ENCODE measurements at regions not wholly inside any gene's neighbourhood (a gene's known extent, or its start where the extent isn't known, plus 50 kb on each side); places are given as distances from the start of the nearest gene placed in this dataset.

DNA sequence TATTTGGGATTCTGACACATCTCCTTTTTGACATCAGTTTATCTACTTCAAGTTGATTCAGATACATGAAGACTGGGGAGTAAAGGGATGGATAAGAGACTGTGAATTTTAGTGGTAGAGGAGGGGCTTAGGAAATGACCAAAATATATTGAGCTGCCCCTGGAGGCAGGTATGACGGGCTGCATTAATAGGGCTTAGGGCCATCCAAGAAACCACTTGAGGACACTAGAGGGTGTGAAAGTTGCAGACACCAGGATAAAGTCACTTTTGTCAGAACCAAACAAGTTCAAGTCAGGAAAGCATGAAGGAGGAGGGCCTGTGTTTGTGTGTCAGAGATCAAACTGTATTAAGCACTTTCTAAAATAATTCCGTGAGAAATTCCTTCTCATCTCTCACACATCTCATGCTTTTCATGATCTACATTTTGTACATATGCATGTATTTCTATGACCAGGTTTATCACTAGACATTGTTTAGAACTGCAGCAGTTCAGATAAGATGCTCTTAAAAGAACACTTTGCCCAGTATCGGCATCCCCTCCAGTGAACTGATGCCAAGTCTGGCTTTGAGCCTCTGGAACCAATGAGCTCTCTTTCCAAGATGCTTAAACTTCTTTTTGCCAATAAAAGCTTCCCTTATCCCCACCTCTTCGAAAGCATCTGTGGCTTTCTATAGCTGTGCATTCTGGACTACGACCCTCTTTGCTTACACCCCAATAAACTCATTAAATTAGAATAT is 136.9 kb downstream of the SLC38A1 start:
- H3K9me3 ChIP-seq = no peaks in the 10 kb centered on the region
- no peak for ATAC-seq (ENCODE audit: insufficient number of reproducible peaks, low FRiP score, low read depth)
- no peak overlapping the region for H3K4me3 ChIP-seq
- no peaks in the 10 kb centered on the region for H3K36me3 ChIP-seq
- no peaks in the 10 kb centered on the region for H3K4me1 ChIP-seq (ENCODE audit: control insufficient read depth in 1 of 2, low read depth in 2 of 2)
- TF ChIP-seq, protein P1, sequence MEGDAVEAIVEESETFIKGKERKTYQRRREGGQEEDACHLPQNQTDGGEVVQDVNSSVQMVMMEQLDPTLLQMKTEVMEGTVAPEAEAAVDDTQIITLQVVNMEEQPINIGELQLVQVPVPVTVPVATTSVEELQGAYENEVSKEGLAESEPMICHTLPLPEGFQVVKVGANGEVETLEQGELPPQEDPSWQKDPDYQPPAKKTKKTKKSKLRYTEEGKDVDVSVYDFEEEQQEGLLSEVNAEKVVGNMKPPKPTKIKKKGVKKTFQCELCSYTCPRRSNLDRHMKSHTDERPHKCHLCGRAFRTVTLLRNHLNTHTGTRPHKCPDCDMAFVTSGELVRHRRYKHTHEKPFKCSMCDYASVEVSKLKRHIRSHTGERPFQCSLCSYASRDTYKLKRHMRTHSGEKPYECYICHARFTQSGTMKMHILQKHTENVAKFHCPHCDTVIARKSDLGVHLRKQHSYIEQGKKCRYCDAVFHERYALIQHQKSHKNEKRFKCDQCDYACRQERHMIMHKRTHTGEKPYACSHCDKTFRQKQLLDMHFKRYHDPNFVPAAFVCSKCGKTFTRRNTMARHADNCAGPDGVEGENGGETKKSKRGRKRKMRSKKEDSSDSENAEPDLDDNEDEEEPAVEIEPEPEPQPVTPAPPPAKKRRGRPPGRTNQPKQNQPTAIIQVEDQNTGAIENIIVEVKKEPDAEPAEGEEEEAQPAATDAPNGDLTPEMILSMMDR (IDR thresholded peaks at IDR 0.05) = no peak
- H3K27me3 ChIP-seq (replicated peaks; ENCODE audit: insufficient read depth) = no peaks in the 10 kb centered on the region
- no peak for DNase-seq (ENCODE audit: low spot score)
- H3K27ac ChIP-seq = no peak overlapping the region

DNA sequence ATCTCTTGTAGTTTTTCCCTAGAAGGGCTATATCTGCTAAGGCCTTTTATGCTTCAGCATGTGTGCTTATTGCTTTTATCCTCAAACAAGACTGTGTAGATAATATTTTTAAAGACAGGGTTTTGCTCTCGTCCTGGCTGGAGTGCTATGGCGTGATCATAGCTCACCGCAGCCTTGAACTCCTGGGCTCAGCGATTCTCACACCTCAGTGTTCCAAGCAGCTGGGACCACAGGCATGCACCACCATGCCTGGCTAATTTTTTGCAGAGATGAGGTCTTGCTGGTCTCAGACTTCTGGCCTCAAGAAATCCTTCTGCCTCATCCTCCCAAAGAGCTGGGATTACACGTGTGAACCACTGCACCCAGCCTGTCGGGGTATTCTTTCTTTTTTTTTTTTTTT is 137.3 kb upstream of the SCAF11 start:
- H3K9me3 ChIP-seq = no peaks in the 10 kb centered on the region
- H3K27me3 ChIP-seq (replicated peaks; ENCODE audit: insufficient read depth) = no peaks in the 10 kb centered on the region
- peaks cover 0 to 13% of the 10 kb centered on the region in 2 donors for H3K4me1 ChIP-seq (ENCODE audit: control insufficient read depth in 1 of 2, low read depth in 2 of 2)
- TF ChIP-seq, protein P1 (IDR thresholded peaks at IDR 0.05) = no peak
- no peak for ATAC-seq (ENCODE audit: insufficient number of reproducible peaks, low FRiP score, low read depth)
- DNase-seq (ENCODE audit: low spot score) = no peak
- no peak overlapping the region for H3K4me3 ChIP-seq
- no peaks in the 10 kb centered on the region for H3K36me3 ChIP-seq
- no peak overlapping the region for H3K27ac ChIP-seq

DNA sequence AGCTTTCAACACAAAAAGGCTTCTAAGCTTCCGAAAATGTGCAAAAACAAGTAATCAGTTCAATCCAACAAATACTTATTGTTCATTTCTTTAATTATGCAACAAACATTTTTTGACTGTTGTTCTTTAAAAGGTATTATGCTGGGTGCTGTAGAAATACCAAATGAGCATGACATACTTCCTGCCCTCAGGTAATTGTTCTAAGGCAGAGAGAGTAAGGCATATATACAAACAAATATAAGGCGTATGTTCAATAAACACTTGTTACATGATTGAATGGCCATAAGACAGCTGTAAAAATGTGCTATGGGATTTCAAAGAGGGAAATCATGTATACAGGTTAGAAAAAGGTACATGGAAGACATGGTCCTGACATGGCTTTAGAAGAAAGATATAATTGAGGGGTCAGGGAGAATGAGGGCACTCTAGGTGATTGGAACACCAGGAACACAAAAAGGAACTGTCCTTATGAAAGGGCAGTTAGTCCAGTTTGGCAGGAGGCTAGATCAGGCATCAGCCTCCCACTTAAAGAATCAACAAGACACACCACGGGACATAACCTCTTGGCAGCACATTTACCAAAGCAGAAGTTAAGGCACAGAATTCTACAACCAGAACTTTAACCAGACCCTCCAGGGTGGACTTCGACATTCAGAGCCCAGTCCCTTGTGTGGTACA is 135.8 kb upstream of the SCAF11 start:
- Histone ChIP-seq H3K36me3 (no peaks in the 10 kb centered on the region), H3K27ac (no peak overlapping the region), H3K4me1 (ENCODE audit: control insufficient read depth in 1 of 2, low read depth in 2 of 2) (peaks cover 0 to 13% of the 10 kb centered on the region in 2 donors), H3K4me3 (no peak overlapping the region), H3K27me3 (replicated peaks; ENCODE audit: insufficient read depth) (no peaks in the 10 kb centered on the region), H3K9me3 (no peaks in the 10 kb centered on the region)
- no peak for DNase-seq (ENCODE audit: low spot score)
- TF ChIP-seq, protein P1 (IDR thresholded peaks at IDR 0.05) = no peak
- ATAC-seq (ENCODE audit: insufficient number of reproducible peaks, low FRiP score, low read depth) = no peak

DNA sequence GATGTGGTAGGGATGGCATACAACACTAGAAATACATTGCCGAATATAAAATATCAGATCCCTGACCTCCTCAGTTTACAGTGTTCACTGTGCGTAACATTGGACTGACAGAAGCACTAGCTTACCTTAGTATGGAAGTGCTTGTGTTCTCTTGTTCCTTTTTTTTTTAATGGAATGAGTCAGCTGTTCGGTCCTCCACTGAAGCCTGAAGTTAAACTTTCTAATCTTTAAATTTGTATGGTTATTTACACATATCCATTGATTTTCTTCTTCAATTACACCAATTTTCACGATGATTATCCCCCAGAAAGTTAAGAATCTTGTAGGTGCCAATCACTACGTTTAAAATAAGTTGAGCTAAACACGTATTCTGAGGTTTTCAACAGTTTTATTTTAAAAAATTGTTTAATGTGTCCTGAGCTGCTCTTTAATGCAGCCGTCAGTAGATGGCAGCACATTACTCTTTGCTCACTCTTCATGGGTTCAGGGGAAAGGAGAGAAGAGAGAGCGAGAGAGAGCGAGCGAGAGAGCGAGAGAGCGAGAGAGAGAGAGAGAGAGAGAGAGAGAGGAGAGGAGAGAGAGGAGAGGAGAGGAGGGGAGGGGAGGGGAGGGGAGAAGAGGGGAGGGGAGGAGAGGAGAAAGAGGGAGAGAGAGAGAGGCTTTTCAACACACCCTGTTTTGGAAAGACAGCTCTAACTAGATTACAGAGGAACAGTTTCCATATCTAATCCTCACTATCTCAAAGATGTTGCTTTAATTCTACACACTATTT is 134.7 kb upstream of the SCAF11 start:
- DNase-seq (ENCODE audit: low spot score) (peak; percentile 6), ATAC-seq (ENCODE audit: insufficient number of reproducible peaks, low FRiP score, low read depth) (peak; percentile 83)
- TF ChIP-seq, protein P1 (IDR thresholded peaks at IDR 0.05) = peak; percentile 49
- Histone ChIP-seq H3K27ac (no peak overlapping the region), H3K4me3 (peak overlapping the region; percentile 59), H3K36me3 (no peaks in the 10 kb centered on the region), H3K9me3 (no peaks in the 10 kb centered on the region), H3K4me1 (ENCODE audit: control insufficient read depth in 1 of 2, low read depth in 2 of 2) (peaks cover 0 to 13% of the 10 kb centered on the region in 2 donors), H3K27me3 (replicated peaks; ENCODE audit: insufficient read depth) (no peaks in the 10 kb centered on the region)

All from thoracic aorta (tissue), 2 donors.